Mesendoderm (in vitro differentiated cells): ENCODE measurements at regions not wholly inside any gene's neighbourhood (a gene's known extent, or its start where the extent isn't known, plus 50 kb on each side); places are given as distances from the start of the nearest gene placed in this dataset.

Experiments
- DNase-seq: peaks from one replicate; pipeline ENCODE4 v3.0.0; 2013
- H2AK5ac ChIP-seq: 2 replicates; pipeline ENCODE4 v1.6.1; 2013; ENCODE audit warnings: low read length, inconsistent platforms
- H2BK120ac ChIP-seq: 2 replicates; pipeline ENCODE4 v1.6.1; 2013; ENCODE audit warnings: low read depth, mild to moderate bottlenecking, low read length, moderate library complexity, mixed read lengths
- H2BK15ac ChIP-seq: replicated peaks from 2 replicates; pipeline ENCODE4 v1.6.1; 2013; ENCODE audit warnings: low read depth, mild to moderate bottlenecking, moderate library complexity
- H2BK5ac ChIP-seq: 2 replicates; pipeline ENCODE4 v1.6.1; 2013; ENCODE audit warnings: low read length, inconsistent platforms
- H3K18ac ChIP-seq: 2 replicates; pipeline ENCODE4 v1.6.1; 2013; ENCODE audit warnings: mild to moderate bottlenecking, low read length, mixed read lengths
- H3K23ac ChIP-seq: one replicate; pipeline ENCODE4 v1.6.1; 2013; ENCODE audit warnings: low read length
- H3K27ac ChIP-seq: 2 replicates; pipeline ENCODE4 v1.5.1; 2013; ENCODE audit warnings: low read depth, mild to moderate bottlenecking, inconsistent platforms, low read length, moderate library complexity
- H3K27me3 ChIP-seq: 2 replicates; pipeline ENCODE4 v1.6.1; 2013; ENCODE audit warnings: low read length, control low read depth, mild to moderate bottlenecking, inconsistent platforms; ENCODE audit not compliant: insufficient read depth, poor library complexity
- H3K36me3 ChIP-seq: 2 replicates; pipeline ENCODE4 v1.6.1; 2013; ENCODE audit warnings: low read length, inconsistent platforms; ENCODE audit not compliant: control insufficient read depth, insufficient read depth
- H3K4ac ChIP-seq: one replicate; pipeline ENCODE4 v1.6.1; 2013; ENCODE audit warnings: low read depth, mild to moderate bottlenecking, low read length, moderate library complexity
- H3K4me1 ChIP-seq: 2 replicates; pipeline ENCODE4 v1.6.1; 2013; ENCODE audit warnings: low read depth, low read length, inconsistent platforms; ENCODE audit not compliant: control insufficient read depth
- H3K4me2 ChIP-seq: 2 replicates; pipeline ENCODE4 v1.6.1; 2013; ENCODE audit warnings: low read length
- H3K4me3 ChIP-seq: 2 replicates; pipeline ENCODE4 v1.5.1; 2013; ENCODE audit warnings: mild to moderate bottlenecking, low read length
- H3K56ac ChIP-seq: one replicate; pipeline ENCODE4 v1.6.1; 2013; ENCODE audit warnings: low read length
- H3K79me1 ChIP-seq: 2 replicates; pipeline ENCODE4 v1.6.1; 2013; ENCODE audit warnings: low read length, inconsistent platforms
- H3K79me2 ChIP-seq: 2 replicates; pipeline ENCODE4 v1.6.1; 2013; ENCODE audit warnings: mild to moderate bottlenecking, low read length; ENCODE audit not compliant: control insufficient read depth, insufficient read depth
- H3K9ac ChIP-seq: 2 replicates; pipeline ENCODE4 v1.6.1; 2013; ENCODE audit warnings: low read length, inconsistent platforms
- H4K5ac ChIP-seq: one replicate; pipeline ENCODE4 v1.6.1; 2013; ENCODE audit warnings: low read length
- H4K8ac ChIP-seq: one replicate; pipeline ENCODE4 v1.6.1; 2013; ENCODE audit warnings: low read depth, mild to moderate bottlenecking, control low read depth, low read length, moderate library complexity
- WGBS: extraction: QIAGEN DNeasy Blood & Tissue Kit; methylation state at CpG from one replicate; pipeline ENCODE4 v1.1.7; 2013; ENCODE audit warnings: low lambda C conversion rate, missing lambda C conversion rate; ENCODE audit not compliant: insufficient coverage; ENCODE audit errors: extremely low coverage; 5-methylcytosine and 5-hydroxymethylcytosine counted together

DNA sequence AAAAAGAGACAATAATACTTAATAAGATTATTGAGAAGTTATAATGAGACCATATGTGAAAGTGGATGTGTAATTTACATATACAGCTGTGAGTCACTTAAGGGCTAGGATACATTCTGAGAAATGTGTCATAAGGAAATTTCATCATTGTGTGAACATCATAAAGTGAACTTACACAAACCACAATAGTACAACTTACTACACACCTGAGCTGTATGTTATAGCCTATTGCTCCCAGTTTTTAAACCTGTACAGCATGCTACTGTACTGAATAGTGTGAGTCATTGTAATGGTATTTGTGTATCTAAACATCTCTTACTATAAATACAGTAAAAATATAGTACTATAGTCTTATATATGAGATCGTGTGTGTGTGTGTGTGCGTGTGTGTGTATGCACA, 1420.3 kb upstream of the PIK3C3 start:
- H3K4me1 ChIP-seq = no peaks in the 10 kb centered on the region
- no peak overlapping the region for H3K27ac ChIP-seq
- H3K18ac ChIP-seq = no peak overlapping the region
- no peaks in the 10 kb centered on the region for H3K27me3 ChIP-seq
- no peak overlapping the region for H2BK15ac ChIP-seq
- H3K4me3 ChIP-seq = no peak overlapping the region
- no peaks in the 10 kb centered on the region for H3K79me2 ChIP-seq
- H3K4me2 ChIP-seq = no peak overlapping the region
- WGBS = no CpG with 5 or more reads among the region's 2 CpGs
- H3K9ac ChIP-seq = no peak overlapping the region
- no peaks in the 10 kb centered on the region for H3K79me1 ChIP-seq
- DNase-seq = no peak
- H4K5ac ChIP-seq = no peak overlapping the region
- no peak overlapping the region for H3K4ac ChIP-seq
- H4K8ac ChIP-seq = no peak overlapping the region
- no peak overlapping the region for H3K56ac ChIP-seq
- H2BK120ac ChIP-seq = no peak overlapping the region
- no peak overlapping the region for H2AK5ac ChIP-seq
- no peak overlapping the region for H2BK5ac ChIP-seq
- no peak overlapping the region for H3K23ac ChIP-seq
- no peaks in the 10 kb centered on the region for H3K36me3 ChIP-seq

DNA sequence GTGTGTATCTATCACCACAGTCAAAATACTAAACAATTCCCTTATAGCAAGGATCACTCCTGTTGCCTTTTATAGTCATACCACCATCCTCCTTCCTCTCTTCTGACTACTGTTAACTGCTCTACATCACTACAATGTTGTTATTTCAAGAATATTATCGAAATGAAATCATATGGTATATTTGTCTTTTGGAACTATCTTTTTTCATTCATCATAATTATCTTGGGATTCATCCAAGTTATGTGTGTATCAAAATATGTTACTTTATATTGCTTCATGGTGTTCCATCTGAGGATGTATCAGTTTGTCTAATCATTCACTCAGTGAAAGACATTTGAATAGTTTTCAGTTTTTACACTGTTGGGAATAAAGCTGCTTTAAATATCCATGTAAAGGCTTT, 1423.0 kb upstream of the PIK3C3 start:
- no peak overlapping the region for H3K4me2 ChIP-seq
- H3K4me1 ChIP-seq = no peaks in the 10 kb centered on the region
- H3K27ac ChIP-seq = no peak overlapping the region
- no peaks in the 10 kb centered on the region for H3K79me1 ChIP-seq
- H3K36me3 ChIP-seq = no peaks in the 10 kb centered on the region
- no peak overlapping the region for H2BK15ac ChIP-seq
- H4K8ac ChIP-seq = no peak overlapping the region
- H4K5ac ChIP-seq = no peak overlapping the region
- no peak overlapping the region for H2BK5ac ChIP-seq
- WGBS = no CpG with 5 or more reads among the region's 1 CpG
- DNase-seq = no peak
- H2BK120ac ChIP-seq = no peak overlapping the region
- no peak overlapping the region for H3K4me3 ChIP-seq
- no peaks in the 10 kb centered on the region for H3K27me3 ChIP-seq
- no peak overlapping the region for H3K4ac ChIP-seq
- H2AK5ac ChIP-seq = no peak overlapping the region
- no peaks in the 10 kb centered on the region for H3K79me2 ChIP-seq
- no peak overlapping the region for H3K56ac ChIP-seq
- no peak overlapping the region for H3K9ac ChIP-seq
- H3K18ac ChIP-seq = no peak overlapping the region
- H3K23ac ChIP-seq = no peak overlapping the region

DNA sequence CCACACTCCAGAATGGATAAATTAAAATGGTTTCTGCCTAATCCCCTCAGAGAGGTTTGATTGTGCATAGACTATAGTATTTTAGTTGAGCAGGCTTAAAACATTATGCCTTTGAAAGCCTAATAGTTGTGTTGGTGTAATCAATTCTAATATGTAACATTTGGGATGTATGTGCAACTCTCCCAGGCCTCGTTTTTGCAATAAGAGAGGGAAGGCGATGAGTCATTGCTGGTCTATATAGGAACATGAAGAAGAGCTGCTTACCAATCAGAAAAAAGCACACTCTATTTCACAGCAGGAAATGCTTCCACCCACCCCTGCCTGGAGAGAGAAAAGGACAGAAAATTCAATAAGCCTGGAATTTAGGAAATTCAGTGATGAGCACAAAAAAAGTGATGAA, 1424.0 kb upstream of the PIK3C3 start:
- DNase-seq = peak; percentile 14
- Histone ChIP-seq H3K23ac (no peak overlapping the region), H3K18ac (no peak overlapping the region), H2BK15ac (no peak overlapping the region), H4K8ac (no peak overlapping the region), H3K4me3 (no peak overlapping the region), H3K27ac (no peak overlapping the region), H4K5ac (no peak overlapping the region), H3K4me1 (no peaks in the 10 kb centered on the region), H3K4me2 (no peak overlapping the region), H3K79me2 (no peaks in the 10 kb centered on the region), H3K56ac (no peak overlapping the region), H3K9ac (no peak overlapping the region), H2BK120ac (no peak overlapping the region), H3K36me3 (no peaks in the 10 kb centered on the region), H3K4ac (no peak overlapping the region), H2BK5ac (no peak overlapping the region), H3K27me3 (no peaks in the 10 kb centered on the region), H2AK5ac (no peak overlapping the region), H3K79me1 (no peaks in the 10 kb centered on the region)
- WGBS = no CpG with 5 or more reads among the region's 2 CpGs

DNA sequence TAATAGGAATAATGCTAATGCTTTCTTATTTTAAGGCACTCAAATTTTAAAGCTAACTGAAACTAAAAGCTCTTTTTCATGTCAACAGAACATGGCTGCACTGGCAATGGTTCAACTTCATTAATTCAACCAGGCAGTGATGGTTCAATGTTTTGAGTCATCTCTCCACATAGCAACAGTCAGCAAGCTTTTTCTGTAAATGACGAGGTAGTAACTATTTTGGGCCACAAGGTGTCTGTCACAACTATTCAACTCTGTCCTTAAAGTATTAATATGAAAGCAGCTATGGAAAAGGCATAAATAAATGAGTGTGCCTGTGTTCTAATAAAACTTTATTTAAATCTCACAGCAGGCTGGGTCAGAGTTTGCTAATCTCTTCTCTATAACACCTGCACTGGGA, 1425.6 kb upstream of the PIK3C3 start:
- peak; percentile 52 for DNase-seq
- H3K79me1 ChIP-seq = no peaks in the 10 kb centered on the region
- WGBS = no CpG with 5 or more reads among the region's 1 CpG
- H3K56ac ChIP-seq = no peak overlapping the region
- no peak overlapping the region for H3K4me2 ChIP-seq
- H3K27me3 ChIP-seq = no peaks in the 10 kb centered on the region
- H3K79me2 ChIP-seq = no peaks in the 10 kb centered on the region
- no peak overlapping the region for H3K23ac ChIP-seq
- H2BK120ac ChIP-seq = no peak overlapping the region
- H3K4ac ChIP-seq = no peak overlapping the region
- H3K36me3 ChIP-seq = no peaks in the 10 kb centered on the region
- H2BK5ac ChIP-seq = no peak overlapping the region
- no peak overlapping the region for H4K5ac ChIP-seq
- H3K27ac ChIP-seq = no peak overlapping the region
- no peak overlapping the region for H4K8ac ChIP-seq
- no peak overlapping the region for H2BK15ac ChIP-seq
- H3K4me1 ChIP-seq = no peaks in the 10 kb centered on the region
- H3K4me3 ChIP-seq = no peak overlapping the region
- no peak overlapping the region for H3K18ac ChIP-seq
- H2AK5ac ChIP-seq = no peak overlapping the region
- no peak overlapping the region for H3K9ac ChIP-seq

DNA sequence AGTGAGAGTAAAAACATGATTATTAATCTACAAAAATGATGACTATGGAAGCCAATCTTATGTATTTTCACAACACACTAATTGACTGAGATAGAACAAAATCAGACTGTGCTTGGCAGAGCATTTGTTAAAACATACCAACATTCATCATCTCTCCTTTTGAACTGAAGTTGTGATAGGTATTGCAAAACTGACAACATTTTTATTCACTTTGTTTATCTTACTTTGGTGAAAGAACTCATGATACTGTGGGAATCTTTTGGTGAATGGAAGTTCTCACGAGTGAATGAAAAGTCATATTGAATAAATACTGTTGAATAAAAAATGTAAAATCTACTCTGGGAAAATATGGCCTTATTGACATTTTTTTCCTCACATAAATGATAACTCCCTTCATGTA, 1430.2 kb upstream of the PIK3C3 start:
- no CpG with 5 or more reads among the region's 1 CpG for WGBS
- no peaks in the 10 kb centered on the region for H3K36me3 ChIP-seq
- no peak overlapping the region for H3K4me2 ChIP-seq
- H2AK5ac ChIP-seq = no peak overlapping the region
- no peak overlapping the region for H3K27ac ChIP-seq
- no peak overlapping the region for H3K18ac ChIP-seq
- H4K8ac ChIP-seq = no peak overlapping the region
- H3K56ac ChIP-seq = no peak overlapping the region
- no peak overlapping the region for H3K4me3 ChIP-seq
- no peaks in the 10 kb centered on the region for H3K79me2 ChIP-seq
- no peak overlapping the region for H3K9ac ChIP-seq
- no peak overlapping the region for H2BK120ac ChIP-seq
- no peak overlapping the region for H3K4ac ChIP-seq
- no peak overlapping the region for H4K5ac ChIP-seq
- no peak overlapping the region for H3K23ac ChIP-seq
- no peak for DNase-seq
- no peak overlapping the region for H2BK5ac ChIP-seq
- no peaks in the 10 kb centered on the region for H3K79me1 ChIP-seq
- H3K4me1 ChIP-seq = no peaks in the 10 kb centered on the region
- no peak overlapping the region for H2BK15ac ChIP-seq
- H3K27me3 ChIP-seq = no peaks in the 10 kb centered on the region

DNA sequence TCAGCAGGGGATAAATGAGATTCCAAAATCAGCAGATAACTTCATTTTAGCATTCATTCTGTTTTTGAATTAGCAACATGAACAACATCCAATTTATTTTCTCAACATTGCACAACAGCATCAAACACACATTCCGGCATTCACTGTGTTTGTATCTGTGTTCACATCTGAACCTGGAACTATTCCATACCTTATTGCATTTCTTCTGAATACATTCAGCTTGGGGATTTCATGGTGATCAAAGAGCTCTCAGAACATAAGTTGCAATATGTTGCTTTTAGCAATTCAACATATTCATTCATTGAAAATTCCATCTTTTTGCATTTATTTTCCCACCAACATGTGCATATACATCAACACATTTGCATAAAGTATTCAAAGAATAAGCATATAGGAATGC, 1431.7 kb upstream of the PIK3C3 start:
- no peak overlapping the region for H3K23ac ChIP-seq
- no peak overlapping the region for H3K27ac ChIP-seq
- H4K5ac ChIP-seq = no peak overlapping the region
- no peak overlapping the region for H3K18ac ChIP-seq
- no peaks in the 10 kb centered on the region for H3K79me1 ChIP-seq
- no peak for DNase-seq
- H3K36me3 ChIP-seq = no peaks in the 10 kb centered on the region
- H3K9ac ChIP-seq = no peak overlapping the region
- no peaks in the 10 kb centered on the region for H3K27me3 ChIP-seq
- H3K4me2 ChIP-seq = no peak overlapping the region
- no peak overlapping the region for H3K56ac ChIP-seq
- no peak overlapping the region for H2BK120ac ChIP-seq
- H2BK5ac ChIP-seq = no peak overlapping the region
- WGBS = no CpG with 5 or more reads among the region's 1 CpG
- no peaks in the 10 kb centered on the region for H3K4me1 ChIP-seq
- no peak overlapping the region for H4K8ac ChIP-seq
- H3K79me2 ChIP-seq = no peaks in the 10 kb centered on the region
- no peak overlapping the region for H2AK5ac ChIP-seq
- H3K4ac ChIP-seq = no peak overlapping the region
- H3K4me3 ChIP-seq = no peak overlapping the region
- H2BK15ac ChIP-seq = no peak overlapping the region
